Mesothelial cell of epicardium (in vitro differentiated cells): ENCODE measurements at regions not wholly inside any gene's neighbourhood (a gene's known extent, or its start where the extent isn't known, plus 50 kb on each side); places are given as distances from the start of the nearest gene placed in this dataset.

ENCODE experiments used
- DNase-seq, 2 experiments: peaks; one replicate each; pipeline ENCODE4 v3.0.0; 2021; ENCODE audit warnings: low spot score in 2 of 2; ENCODE audit not compliant: unreplicated experiment in 2 of 2
- H3K27ac Mint-ChIP-seq: 2 replicates; pipeline ENCODE4 v1.8.0; 2021; ENCODE audit warnings: mixed read lengths
- H3K27me3 Mint-ChIP-seq: 2 replicates; pipeline ENCODE4 v1.8.0; 2021; ENCODE audit warnings: low read depth, mixed read lengths
- H3K36me3 Mint-ChIP-seq: 2 replicates; pipeline ENCODE4 v1.8.0; 2021; ENCODE audit warnings: mixed read lengths
- H3K4me1 Mint-ChIP-seq: 2 replicates; pipeline ENCODE4 v1.8.0; 2021; ENCODE audit warnings: mixed read lengths
- H3K4me3 Mint-ChIP-seq: 2 replicates; pipeline ENCODE4 v1.8.0; 2021; ENCODE audit warnings: mild to moderate bottlenecking, moderate library complexity, mixed read lengths
- H3K9me3 Mint-ChIP-seq: 2 replicates; pipeline ENCODE4 v1.8.0; 2021; ENCODE audit warnings: mixed read lengths
- TF ChIP-seq, protein P1 (sequence below): fragments of 200-600 bp; sonication (generic); IDR thresholded peaks from one replicate; pipeline ENCODE4 v1.5.0; 2021; ENCODE audit warnings: antibody characterized with exemption; ENCODE audit not compliant: unreplicated experiment

DNA sequence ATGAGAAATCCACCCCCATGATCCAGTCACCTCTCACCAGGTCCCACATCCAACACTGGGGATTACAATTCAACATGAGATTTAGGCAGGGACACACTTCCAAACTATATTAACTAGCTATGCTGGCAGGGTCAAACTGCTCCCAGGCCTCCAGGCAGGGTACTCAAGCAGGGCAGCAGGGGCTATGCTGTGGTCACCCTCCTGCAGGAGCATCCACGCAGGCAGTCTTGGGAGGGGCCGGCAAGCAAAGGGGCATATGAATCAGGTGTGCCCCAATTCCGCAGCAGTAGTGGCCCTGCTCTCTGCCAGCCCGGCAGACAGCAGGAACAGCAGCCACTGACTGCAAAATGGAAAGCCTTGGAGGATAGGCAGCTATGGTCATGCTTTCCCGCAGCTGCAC, 74.6 kb upstream of the PRDX4 start:
- Mint-ChIP-seq H3K4me3 (no peak overlapping the region), H3K4me1 (no peaks in the 10 kb centered on the region)

GRCh38 chrX:23598575-23598974, 68.7 kb upstream of the PRDX4 start:
- DNase-seq: no peak
- H3K9me3 Mint-ChIP-seq: no peaks in the 10 kb centered on the region
- H3K27me3 Mint-ChIP-seq: peaks cover 2% of the 10 kb centered on the region
- H3K4me3 Mint-ChIP-seq: no peak overlapping the region
- no peaks in the 10 kb centered on the region for H3K4me1 Mint-ChIP-seq
- H3K36me3 Mint-ChIP-seq: no peaks in the 10 kb centered on the region
- TF ChIP-seq, protein P1, sequence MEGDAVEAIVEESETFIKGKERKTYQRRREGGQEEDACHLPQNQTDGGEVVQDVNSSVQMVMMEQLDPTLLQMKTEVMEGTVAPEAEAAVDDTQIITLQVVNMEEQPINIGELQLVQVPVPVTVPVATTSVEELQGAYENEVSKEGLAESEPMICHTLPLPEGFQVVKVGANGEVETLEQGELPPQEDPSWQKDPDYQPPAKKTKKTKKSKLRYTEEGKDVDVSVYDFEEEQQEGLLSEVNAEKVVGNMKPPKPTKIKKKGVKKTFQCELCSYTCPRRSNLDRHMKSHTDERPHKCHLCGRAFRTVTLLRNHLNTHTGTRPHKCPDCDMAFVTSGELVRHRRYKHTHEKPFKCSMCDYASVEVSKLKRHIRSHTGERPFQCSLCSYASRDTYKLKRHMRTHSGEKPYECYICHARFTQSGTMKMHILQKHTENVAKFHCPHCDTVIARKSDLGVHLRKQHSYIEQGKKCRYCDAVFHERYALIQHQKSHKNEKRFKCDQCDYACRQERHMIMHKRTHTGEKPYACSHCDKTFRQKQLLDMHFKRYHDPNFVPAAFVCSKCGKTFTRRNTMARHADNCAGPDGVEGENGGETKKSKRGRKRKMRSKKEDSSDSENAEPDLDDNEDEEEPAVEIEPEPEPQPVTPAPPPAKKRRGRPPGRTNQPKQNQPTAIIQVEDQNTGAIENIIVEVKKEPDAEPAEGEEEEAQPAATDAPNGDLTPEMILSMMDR: no peak
- no peak overlapping the region for H3K27ac Mint-ChIP-seq

More for the DNA sequence above, 74.6 kb upstream of the PRDX4 start:
- H3K36me3 Mint-ChIP-seq: no peaks in the 10 kb centered on the region
- peaks cover 2% of the 10 kb centered on the region for H3K27me3 Mint-ChIP-seq
- TF ChIP-seq, protein P1: no peak
- peaks cover 12% of the 10 kb centered on the region for H3K9me3 Mint-ChIP-seq
- DNase-seq: no peak
- H3K27ac Mint-ChIP-seq: no peak overlapping the region

DNA sequence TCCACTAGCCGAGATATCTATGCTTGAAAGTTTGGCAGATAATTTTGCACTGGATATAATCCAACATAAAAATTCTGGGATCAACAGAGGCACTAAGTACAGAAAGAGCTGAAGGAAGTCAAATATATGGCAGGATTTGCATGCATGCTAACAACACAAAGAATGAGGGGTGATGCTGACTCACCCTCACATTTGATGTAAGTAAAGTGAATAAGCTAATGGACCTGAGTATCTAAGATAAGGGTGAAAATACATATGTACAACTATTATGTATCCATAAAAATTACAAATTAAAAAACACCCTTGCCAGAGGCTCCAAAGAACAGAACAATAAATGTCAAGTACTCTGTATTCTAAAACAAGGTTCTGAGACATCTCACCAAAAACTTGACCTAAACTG, 63.8 kb upstream of the PRDX4 start:
- peaks cover 4% of the 10 kb centered on the region for H3K4me1 Mint-ChIP-seq
- no peaks in the 10 kb centered on the region for H3K36me3 Mint-ChIP-seq
- TF ChIP-seq, protein P1: no peak
- DNase-seq: no peak
- H3K9me3 Mint-ChIP-seq: no peaks in the 10 kb centered on the region
- no peak overlapping the region for H3K27ac Mint-ChIP-seq
- H3K27me3 Mint-ChIP-seq: no peaks in the 10 kb centered on the region
- H3K4me3 Mint-ChIP-seq: no peak overlapping the region

GRCh38 chrX:23610495-23610894, 56.8 kb upstream of the PRDX4 start:
- H3K27me3 Mint-ChIP-seq: peaks cover 2% of the 10 kb centered on the region
- no peaks in the 10 kb centered on the region for H3K9me3 Mint-ChIP-seq
- no peaks in the 10 kb centered on the region for H3K36me3 Mint-ChIP-seq
- DNase-seq: no peak
- H3K27ac Mint-ChIP-seq: no peak overlapping the region
- no peak overlapping the region for H3K4me3 Mint-ChIP-seq
- TF ChIP-seq, protein P1: no peak
- peaks cover 4% of the 10 kb centered on the region for H3K4me1 Mint-ChIP-seq

DNA sequence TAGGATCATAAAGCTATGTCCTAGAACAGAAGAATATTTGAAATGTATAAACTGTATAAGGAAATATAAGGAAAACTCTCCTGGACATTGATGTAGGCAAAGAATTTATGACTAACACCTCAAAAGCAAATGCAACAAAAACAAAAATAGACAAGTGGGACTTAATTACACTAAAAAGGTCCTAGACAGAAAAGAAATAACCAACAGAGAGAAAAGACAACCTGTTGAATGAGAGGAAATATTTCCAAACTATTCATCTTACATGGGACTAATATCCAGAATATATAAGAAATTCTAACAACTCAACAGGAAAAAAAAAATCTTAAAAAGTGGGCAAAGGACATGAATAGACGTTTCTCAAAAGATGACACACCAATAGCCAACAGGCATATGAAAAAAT, 54.4 kb upstream of the PRDX4 start:
- H3K36me3 Mint-ChIP-seq: no peaks in the 10 kb centered on the region
- no peak overlapping the region for H3K4me3 Mint-ChIP-seq
- no peaks in the 10 kb centered on the region for H3K9me3 Mint-ChIP-seq
- DNase-seq: no peak
- no peak overlapping the region for H3K27ac Mint-ChIP-seq
- peaks cover 2% of the 10 kb centered on the region for H3K27me3 Mint-ChIP-seq
- TF ChIP-seq, protein P1: no peak
- peaks cover 4% of the 10 kb centered on the region for H3K4me1 Mint-ChIP-seq

DNA sequence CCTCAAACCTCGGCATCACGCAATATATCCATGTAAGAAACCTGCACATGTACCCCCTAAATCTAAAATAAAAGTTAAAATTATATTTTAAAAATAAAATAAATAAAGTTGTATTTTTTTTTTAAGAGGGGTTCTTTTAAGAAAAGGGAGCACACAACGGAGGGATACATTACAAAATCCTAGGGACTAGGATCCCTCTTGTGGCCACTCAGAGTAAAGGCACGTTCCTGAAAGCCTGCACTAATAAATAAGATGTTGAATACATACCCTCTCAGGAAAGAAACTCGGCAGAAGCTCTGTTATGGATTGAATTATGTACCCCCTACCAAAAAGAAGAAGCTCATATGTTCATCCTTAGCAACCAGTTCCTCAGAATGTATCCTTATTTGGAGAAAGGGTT, 50.9 kb upstream of the PRDX4 start:
- TF ChIP-seq, protein P1: peak; percentile 79
- no peaks in the 10 kb centered on the region for H3K4me1 Mint-ChIP-seq

More for the DNA sequence above, 50.9 kb upstream of the PRDX4 start:
- Mint-ChIP-seq H3K9me3 (no peaks in the 10 kb centered on the region), H3K36me3 (no peaks in the 10 kb centered on the region), H3K27me3 (no peaks in the 10 kb centered on the region), H3K27ac (no peak overlapping the region), H3K4me3 (no peak overlapping the region)
- no peak for DNase-seq
